OCI-LY7 (cell line): ENCODE measurements at regions not wholly inside any gene's neighbourhood (a gene's known extent, or its start where the extent isn't known, plus 50 kb on each side); places are given as distances from the start of the nearest gene placed in this dataset.

ENCODE experiments used
- BruUV-seq: library from RNA; stranded (reverse); fragments of 400-500 nt; replicated peaks from 2 replicates; lab custom pipeline; 2021; lab: Mats Ljungman, UMichigan
- CTCF ChIA-PET: fragments of 300-600 bp; sonication (Branson Sonifier 250); formaldehyde crosslinking; loops from one replicate; lab custom pipeline; 2022; ENCODE audit warnings: antibody characterized with exemption; ENCODE audit not compliant: unreplicated experiment; lab: Charles Lee
- POLR2A ChIA-PET: fragments of 300-600 bp; sonication (Branson Sonifier 250); formaldehyde crosslinking; loops from one replicate; lab custom pipeline; 2022; ENCODE audit warnings: antibody characterized with exemption; lab: Charles Lee
- DNase-seq: peaks from one replicate; pipeline ENCODE4 v3.0.0-alpha.2; 2015; ENCODE audit warnings: low spot score
- H2AFZ ChIP-seq: fragments of 200-600 bp; sonication (generic), shearing (Covaris generic); 2 replicates; pipeline ENCODE4 v1.6.1; 2014; ENCODE audit warnings: mild to moderate bottlenecking, antibody characterized with exemption, low read length, moderate library complexity
- H3K27ac ChIP-seq: fragments of 200-600 bp; sonication (generic); 2 replicates; pipeline ENCODE4 v1.5.1; 2014; ENCODE audit warnings: mixed run types, low read depth, mild to moderate bottlenecking, moderate library complexity, low read length, inconsistent platforms; ENCODE audit not compliant: poor library complexity, severe bottlenecking
- H3K36me3 ChIP-seq: fragments of 200-600 bp; sonication (generic); 2 replicates; pipeline ENCODE4 v1.6.1; 2014; ENCODE audit warnings: mild to moderate bottlenecking, antibody characterized with exemption, low read length, moderate library complexity, mixed read lengths; ENCODE audit not compliant: insufficient read depth
- H3K4me1 ChIP-seq: fragments of 200-600 bp; sonication (generic); 2 replicates; pipeline ENCODE4 v1.5.1; 2014; ENCODE audit warnings: mild to moderate bottlenecking, low read length; ENCODE audit not compliant: insufficient read depth, poor library complexity, severe bottlenecking
- H3K4me2 ChIP-seq: fragments of 200-600 bp; sonication (generic); 2 replicates; pipeline ENCODE4 v1.6.1; 2014; ENCODE audit warnings: mild to moderate bottlenecking, low read length
- H3K4me3 ChIP-seq: fragments of 200-600 bp; sonication (generic); 2 replicates; pipeline ENCODE4 v1.5.1; 2014; ENCODE audit warnings: mild to moderate bottlenecking, low read depth, low read length; ENCODE audit not compliant: poor library complexity, severe bottlenecking
- H3K79me2 ChIP-seq: fragments of 200-600 bp; sonication (generic); 2 replicates; pipeline ENCODE4 v1.6.1; 2016; ENCODE audit warnings: low read depth, mild to moderate bottlenecking, low read length, moderate library complexity, mixed read lengths; ENCODE audit not compliant: insufficient read depth
- H3K9me2 ChIP-seq: fragments of 200-600 bp; sonication (generic); 2 replicates; pipeline ENCODE4 v1.6.1; 2016; ENCODE audit warnings: mild to moderate bottlenecking, low read length, mixed read lengths; ENCODE audit not compliant: insufficient read depth
- H3K9me3 ChIP-seq: fragments of 200-600 bp; sonication (generic); 2 replicates; pipeline ENCODE4 v1.6.1; 2014; ENCODE audit warnings: mild to moderate bottlenecking, mixed run types, low read length, mixed read lengths
- H4K20me1 ChIP-seq: fragments of 200-600 bp; sonication (generic); 2 replicates; pipeline ENCODE4 v1.6.1; 2014; ENCODE audit warnings: mild to moderate bottlenecking, antibody characterized with exemption, low read length, moderate library complexity, mixed read lengths; ENCODE audit not compliant: insufficient read depth
- CTCF ChIP-seq: fragments of 200-600 bp; sonication (generic); conservative IDR thresholded peaks from 2 replicates; pipeline ENCODE4 v1.5.1; 2014; ENCODE audit warnings: mild to moderate bottlenecking, antibody characterized with exemption, low read length, moderate library complexity, mixed read lengths
- EZH2phosphoT487 ChIP-seq: fragments of 200-600 bp; sonication (generic); IDR thresholded peaks from 2 replicates; pipeline ENCODE4 v1.6.1; 2018; ENCODE audit warnings: low read depth, borderline replicate concordance, mild to moderate bottlenecking, mixed run types, antibody characterized with exemption, low read length, moderate library complexity, mixed read lengths
- intact Hi-C: fragments of 100-400 bp; cut with micrococcal nuclease; formaldehyde crosslinking; loops from one replicate; pipeline ENCODE4 v1.10.0; 2022; ENCODE audit not compliant: unreplicated experiment

GRCh38 chr16:85500220-85500619 lies 112.9 kb upstream of the GSE1 start:
- H3K4me1 ChIP-seq: peaks cover 14% of the 10 kb centered on the region
- BruUV-seq: no TSS peak
- no peak for DNase-seq
- H3K36me3 ChIP-seq: no peaks in the 10 kb centered on the region
- H3K79me2 ChIP-seq: no peaks in the 10 kb centered on the region
- no peaks in the 10 kb centered on the region for H4K20me1 ChIP-seq
- ChIA-PET POLR2A (no interaction called here), CTCF (no interaction called here)
- TF ChIP-seq CTCF (no peak), EZH2phosphoT487 (no peak)
- no peak overlapping the region for H3K4me2 ChIP-seq
- no peaks in the 10 kb centered on the region for H3K9me3 ChIP-seq
- no peak overlapping the region for H3K27ac ChIP-seq
- H3K9me2 ChIP-seq: no peaks in the 10 kb centered on the region
- H2AFZ ChIP-seq: no peak overlapping the region
- H3K4me3 ChIP-seq: no peak overlapping the region
- intact Hi-C loops: no loop called here

- ChIA-PET CTCF (no interaction called here), POLR2A (no interaction called here)
- no peak for DNase-seq
- no TSS peak for BruUV-seq
- no peak overlapping the region for H3K4me3 ChIP-seq
- no peaks in the 10 kb centered on the region for H3K79me2 ChIP-seq
- no peak overlapping the region for H2AFZ ChIP-seq
- no peaks in the 10 kb centered on the region for H3K9me3 ChIP-seq
- TF ChIP-seq CTCF (no peak), EZH2phosphoT487 (no peak)
- intact Hi-C loops: no loop called here
- H3K36me3 ChIP-seq: no peaks in the 10 kb centered on the region
- no peak overlapping the region for H3K4me2 ChIP-seq
- H3K9me2 ChIP-seq: no peaks in the 10 kb centered on the region
- no peak overlapping the region for H3K27ac ChIP-seq
- H4K20me1 ChIP-seq: no peaks in the 10 kb centered on the region
- peaks cover 14% of the 10 kb centered on the region for H3K4me1 ChIP-seq
These were observed 111.2 kb upstream of the GSE1 start for GRCh38 chr16:85501900-85502299.

- POLR2A ChIA-PET: no interaction called here
- TF ChIP-seq CTCF (no peak), EZH2phosphoT487 (no peak)
- H3K4me3 ChIP-seq: no peak overlapping the region
- no peaks in the 10 kb centered on the region for H4K20me1 ChIP-seq
- H3K9me2 ChIP-seq: no peaks in the 10 kb centered on the region
- H3K79me2 ChIP-seq: no peaks in the 10 kb centered on the region
- no peak overlapping the region for H3K27ac ChIP-seq
- BruUV-seq: no TSS peak
- H2AFZ ChIP-seq: no peak overlapping the region
- H3K4me1 ChIP-seq: peaks cover 14% of the 10 kb centered on the region
- no peaks in the 10 kb centered on the region for H3K9me3 ChIP-seq
- H3K4me2 ChIP-seq: no peak overlapping the region
- CTCF ChIA-PET: no interaction called here
- no peaks in the 10 kb centered on the region for H3K36me3 ChIP-seq
- DNase-seq: no peak
- intact Hi-C loops: no loop called here
These were observed 110.8 kb upstream of the GSE1 start for GRCh38 chr16:85502357-85502756.
